IPS DF 6.9 (cell line): ENCODE measurements at regions not wholly inside any gene's neighbourhood (a gene's known extent, or its start where the extent isn't known, plus 50 kb on each side); places are given as distances from the start of the nearest gene placed in this dataset.

ENCODE experiments used
- DNase-seq: peaks from one replicate; pipeline ENCODE4 v3.0.0-alpha.2; 2013; ENCODE audit warnings: low read depth, low spot score
- H3K27ac ChIP-seq: one replicate; pipeline ENCODE4 v1.5.1; 2013; ENCODE audit warnings: low read length, control low read depth
- H3K27me3 ChIP-seq: 2 replicates; pipeline ENCODE4 v1.6.1; 2013; ENCODE audit warnings: mild to moderate bottlenecking, low read length; ENCODE audit not compliant: control insufficient read depth, insufficient read depth
- H3K36me3 ChIP-seq: 2 replicates; pipeline ENCODE4 v1.6.1; 2013; ENCODE audit warnings: low read length; ENCODE audit not compliant: control insufficient read depth, insufficient read depth
- H3K4me1 ChIP-seq: 2 replicates; pipeline ENCODE4 v1.6.1; 2013; ENCODE audit warnings: low read length; ENCODE audit not compliant: control insufficient read depth, insufficient read depth
- H3K4me3 ChIP-seq: 2 replicates; pipeline ENCODE4 v1.5.1; 2013; ENCODE audit warnings: mild to moderate bottlenecking, low read length
- H3K9me3 ChIP-seq: 2 replicates; pipeline ENCODE4 v1.6.1; 2013; ENCODE audit warnings: low read length, inconsistent platforms; ENCODE audit not compliant: control insufficient read depth, insufficient read depth
- WGBS: extraction: QIAGEN DNeasy Blood & Tissue Kit; methylation state at CpG from one replicate; pipeline ENCODE4 v1.1.7; 2013; ENCODE audit warnings: mixed read lengths, missing lambda C conversion rate; ENCODE audit not compliant: insufficient read length, insufficient coverage; 5-methylcytosine and 5-hydroxymethylcytosine counted together

DNA sequence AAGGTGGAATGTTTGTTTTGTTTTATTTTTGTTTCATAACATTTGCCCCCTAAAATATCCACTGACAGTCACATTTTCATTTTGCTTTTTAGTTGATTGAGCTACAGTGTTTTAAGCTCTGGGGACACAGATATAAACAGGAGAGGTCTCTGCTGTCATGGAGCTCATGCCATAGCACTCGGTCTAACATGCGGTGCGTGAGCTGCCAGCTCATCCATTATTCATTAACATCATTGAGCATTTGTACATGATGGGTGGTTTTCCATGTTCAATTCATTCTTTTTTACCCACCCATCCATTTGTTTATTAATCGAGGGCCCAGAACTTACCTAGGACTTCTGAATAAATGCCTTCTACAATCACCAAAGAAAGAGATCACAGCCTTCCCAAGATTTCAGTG, 150.1 kb upstream of the SFRP2 start:
- no peak overlapping the region for H3K27ac ChIP-seq
- no peaks in the 10 kb centered on the region; the same call in 1 of the 2 replicates for H3K4me1 ChIP-seq
- no peaks in the 10 kb centered on the region for H3K36me3 ChIP-seq
- no peak for DNase-seq
- no CpG with 5 or more reads among the region's 4 CpGs for WGBS
- no peaks in the 10 kb centered on the region for H3K9me3 ChIP-seq
- H3K27me3 ChIP-seq: no peaks in the 10 kb centered on the region
- H3K4me3 ChIP-seq: no peak overlapping the region

DNA sequence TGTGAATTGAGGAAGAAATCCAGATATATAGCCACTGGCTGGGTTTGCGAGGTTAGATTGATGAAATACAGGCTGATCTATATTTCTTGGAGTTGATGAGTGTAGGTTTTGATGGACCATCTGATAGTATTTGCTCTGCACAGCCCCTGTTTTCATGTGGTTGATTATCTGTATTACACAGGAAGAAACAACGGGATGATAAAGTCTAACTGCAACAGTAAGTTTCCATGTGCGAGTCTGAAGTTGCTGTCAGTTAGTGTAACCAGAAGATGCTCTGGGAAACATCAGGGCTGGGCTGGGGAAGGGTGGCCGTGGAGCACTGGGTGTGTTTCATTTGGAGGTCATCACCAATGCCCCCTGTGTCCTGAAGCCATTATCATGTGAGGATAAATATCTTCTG, 148.4 kb upstream of the SFRP2 start:
- Histone ChIP-seq H3K36me3 (no peaks in the 10 kb centered on the region), H3K4me3 (no peak overlapping the region), H3K4me1 (no peaks in the 10 kb centered on the region; the same call in 1 of the 2 replicates), H3K27me3 (no peaks in the 10 kb centered on the region), H3K9me3 (no peaks in the 10 kb centered on the region), H3K27ac (no peak overlapping the region)
- WGBS: no CpG with 5 or more reads among the region's 4 CpGs
- no peak for DNase-seq

DNA sequence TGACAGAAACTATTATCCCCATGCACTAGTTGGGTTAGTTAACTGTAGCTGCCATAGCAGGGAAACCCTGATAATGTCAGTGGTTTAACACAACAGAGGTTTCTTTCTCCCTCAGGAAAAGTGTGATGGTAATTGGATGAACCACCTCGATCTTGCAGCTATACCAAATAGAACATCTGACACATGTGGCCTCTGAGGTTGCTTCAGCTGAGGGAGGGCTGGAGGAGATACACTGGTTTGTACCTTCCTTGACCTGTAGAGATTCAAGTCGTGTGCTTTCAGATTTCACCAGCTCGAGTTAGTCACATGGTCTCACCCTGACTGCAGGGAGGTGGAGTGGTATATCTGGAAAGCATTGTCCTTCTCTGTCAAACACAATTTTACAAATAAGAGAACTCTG, 147.2 kb upstream of the SFRP2 start:
- Histone ChIP-seq H3K4me3 (no peak overlapping the region), H3K9me3 (no peaks in the 10 kb centered on the region), H3K27ac (no peak overlapping the region), H3K36me3 (no peaks in the 10 kb centered on the region), H3K27me3 (no peaks in the 10 kb centered on the region), H3K4me1 (no peaks in the 10 kb centered on the region; the same call in 1 of the 2 replicates)
- WGBS: no CpG with 5 or more reads among the region's 3 CpGs
- DNase-seq: no peak

DNA sequence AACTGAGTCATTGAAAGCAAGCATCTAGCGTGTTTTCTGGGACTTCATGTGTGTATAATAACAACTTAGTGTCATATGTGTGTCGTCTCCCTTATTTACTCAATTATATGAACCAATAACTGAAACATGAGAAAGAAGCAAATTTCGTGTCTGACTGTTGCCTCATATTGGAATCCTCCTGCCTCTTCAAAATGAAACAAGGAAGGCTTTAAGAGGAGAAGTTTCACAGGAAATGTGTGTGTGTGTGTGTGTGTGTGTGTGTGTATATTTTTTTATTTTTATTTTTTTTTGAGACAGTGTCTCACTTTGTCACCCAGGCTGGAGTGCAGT, 145.8 kb upstream of the SFRP2 start:
- Histone ChIP-seq H3K4me3 (no peak overlapping the region), H3K27me3 (no peaks in the 10 kb centered on the region), H3K9me3 (no peaks in the 10 kb centered on the region), H3K4me1 (no peaks in the 10 kb centered on the region; the same call in 1 of the 2 replicates), H3K36me3 (no peaks in the 10 kb centered on the region), H3K27ac (no peak overlapping the region)
- no peak for DNase-seq
- WGBS: no CpG with 5 or more reads among the region's 3 CpGs

DNA sequence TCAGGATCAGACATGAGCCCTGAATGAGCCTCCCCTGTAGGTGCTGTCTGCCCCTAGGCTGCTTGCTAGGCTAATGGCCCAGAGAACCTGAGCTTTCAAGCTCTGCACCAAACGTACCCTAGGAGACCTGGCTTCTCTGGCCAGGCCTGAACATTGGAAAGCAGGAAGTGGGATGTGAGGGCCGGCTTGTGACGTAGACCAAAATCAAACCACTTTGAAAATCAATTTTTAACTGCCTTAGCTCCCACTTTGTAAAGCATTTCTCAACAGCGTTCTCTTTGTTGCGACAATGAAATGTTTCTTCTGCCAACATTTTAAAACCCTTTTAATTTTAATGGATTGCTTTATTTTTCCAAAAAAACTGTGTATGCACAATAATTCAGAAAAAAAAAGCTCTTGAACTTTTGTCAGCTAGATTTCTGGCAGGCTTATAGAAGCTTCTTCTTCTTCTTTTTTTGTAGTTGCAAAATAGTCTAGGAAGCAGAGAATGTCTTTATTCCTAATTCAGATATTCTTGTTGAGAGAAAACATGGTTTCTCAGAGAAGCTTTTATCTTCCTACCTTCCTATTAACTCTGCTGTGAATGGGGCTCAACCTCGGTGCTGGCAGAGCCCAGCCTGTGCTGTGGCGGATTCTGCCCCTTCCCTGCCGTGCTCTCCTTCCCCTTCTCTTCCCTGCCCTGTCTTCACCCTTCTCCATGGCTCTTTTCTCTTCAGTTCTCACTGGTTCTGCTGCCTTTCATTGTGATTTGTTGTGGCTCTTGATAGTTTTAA, 145.2 kb upstream of the SFRP2 start:
- Histone ChIP-seq H3K27me3 (no peaks in the 10 kb centered on the region), H3K4me3 (no peak overlapping the region), H3K4me1 (no peaks in the 10 kb centered on the region; the same call in 1 of the 2 replicates), H3K27ac (no peak overlapping the region), H3K36me3 (no peaks in the 10 kb centered on the region), H3K9me3 (no peaks in the 10 kb centered on the region)
- WGBS: no CpG with 5 or more reads among the region's 8 CpGs
- DNase-seq: no peak

DNA sequence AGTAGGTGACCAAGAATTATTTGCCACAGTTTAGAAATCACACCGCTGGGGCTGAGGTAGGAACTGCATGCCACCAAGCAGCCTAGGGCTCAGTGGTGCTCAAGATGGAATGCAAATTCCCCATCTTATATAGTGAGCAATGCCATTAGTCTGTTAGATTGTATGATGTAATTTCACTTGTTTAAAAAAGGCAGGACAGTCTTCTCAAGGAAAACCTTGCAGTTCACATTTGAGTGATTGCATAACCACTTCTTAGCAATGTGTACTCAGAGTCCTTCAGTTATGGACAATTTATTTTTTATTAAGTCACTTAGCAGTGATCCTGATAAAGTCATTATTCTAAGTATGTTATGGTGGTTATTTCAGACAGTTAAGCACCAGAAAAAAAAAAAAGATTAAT, 142.9 kb upstream of the SFRP2 start:
- Histone ChIP-seq H3K27ac (no peak overlapping the region), H3K36me3 (no peaks in the 10 kb centered on the region), H3K9me3 (no peaks in the 10 kb centered on the region), H3K4me1 (no peaks in the 10 kb centered on the region; the same call in 1 of the 2 replicates), H3K4me3 (no peak overlapping the region), H3K27me3 (no peaks in the 10 kb centered on the region)
- no CpG with 5 or more reads among the region's 1 CpG for WGBS
- no peak for DNase-seq

DNA sequence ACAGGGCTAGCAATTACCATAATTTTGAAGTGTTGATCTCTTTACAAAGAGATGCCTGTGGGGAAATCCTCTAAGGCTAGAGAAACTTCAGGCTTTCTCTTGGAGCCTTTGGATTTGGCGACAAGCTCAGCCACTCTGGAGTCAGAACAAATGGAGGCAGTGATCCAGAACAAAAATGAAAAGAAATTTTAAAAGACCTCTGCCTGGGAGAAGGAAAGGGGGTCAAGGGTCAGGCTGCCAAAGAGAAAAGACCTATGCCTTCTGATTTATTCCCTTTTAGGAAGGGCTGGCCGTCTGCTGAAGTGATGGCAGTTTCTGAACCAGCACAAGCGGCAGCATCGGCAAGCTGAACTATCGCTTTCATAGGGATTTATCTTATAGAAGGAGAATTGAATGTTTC, 140.8 kb upstream of the SFRP2 start:
- no CpG with 5 or more reads among the region's 5 CpGs for WGBS
- no peaks in the 10 kb centered on the region for H3K9me3 ChIP-seq
- no peak for DNase-seq
- no peaks in the 10 kb centered on the region for H3K27me3 ChIP-seq
- H3K36me3 ChIP-seq: no peaks in the 10 kb centered on the region
- H3K27ac ChIP-seq: no peak overlapping the region
- H3K4me3 ChIP-seq: no peak overlapping the region
- no peaks in the 10 kb centered on the region for H3K4me1 ChIP-seq

DNA sequence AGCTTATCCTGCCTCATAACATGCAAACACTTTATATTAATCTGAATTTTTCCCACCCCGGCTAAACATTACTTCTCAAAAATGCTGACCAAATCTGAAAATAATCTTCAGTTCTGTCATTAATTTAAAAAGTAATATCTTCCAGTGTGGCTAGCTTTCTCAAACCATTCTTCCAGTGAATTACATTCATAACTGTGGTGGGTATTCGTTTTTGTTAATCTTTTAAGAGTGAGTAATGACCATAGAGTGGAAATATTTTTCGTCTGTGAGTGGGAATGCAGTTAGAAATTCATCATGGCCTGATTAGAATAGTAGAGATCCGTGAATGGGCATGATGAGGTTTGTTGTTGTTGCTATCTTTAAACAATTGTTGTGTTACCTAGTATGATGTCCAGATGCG, 138.6 kb upstream of the SFRP2 start:
- Histone ChIP-seq H3K4me1 (no peaks in the 10 kb centered on the region), H3K27me3 (no peaks in the 10 kb centered on the region), H3K4me3 (no peak overlapping the region), H3K36me3 (no peaks in the 10 kb centered on the region), H3K27ac (no peak overlapping the region), H3K9me3 (no peaks in the 10 kb centered on the region)
- DNase-seq: no peak
- no CpG with 5 or more reads among the region's 5 CpGs for WGBS

DNA sequence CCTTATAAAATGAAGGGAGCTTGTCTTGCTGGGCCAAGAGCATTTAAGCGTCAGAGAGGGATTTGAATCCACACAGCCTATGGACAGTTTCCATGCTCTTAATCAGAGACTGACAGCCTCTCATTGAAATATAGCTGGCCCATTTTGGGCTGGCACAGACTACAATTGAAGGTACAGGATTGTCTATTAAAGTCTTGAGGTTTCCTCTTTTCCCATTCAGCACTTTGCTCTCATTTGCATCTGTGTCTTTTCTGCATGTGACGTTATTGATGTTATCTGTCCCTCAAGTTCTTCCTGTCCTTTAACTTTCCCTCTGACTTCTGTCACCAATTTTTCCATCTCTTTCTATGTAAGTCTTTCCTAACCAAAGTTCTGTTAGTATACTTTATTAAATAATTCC, 133.3 kb upstream of the SFRP2 start:
- no peaks in the 10 kb centered on the region for H3K4me1 ChIP-seq
- WGBS: no CpG with 5 or more reads among the region's 2 CpGs
- no peak for DNase-seq
- H3K27ac ChIP-seq: no peak overlapping the region
- no peaks in the 10 kb centered on the region for H3K27me3 ChIP-seq
- H3K4me3 ChIP-seq: no peak overlapping the region
- no peaks in the 10 kb centered on the region for H3K9me3 ChIP-seq
- H3K36me3 ChIP-seq: no peaks in the 10 kb centered on the region

DNA sequence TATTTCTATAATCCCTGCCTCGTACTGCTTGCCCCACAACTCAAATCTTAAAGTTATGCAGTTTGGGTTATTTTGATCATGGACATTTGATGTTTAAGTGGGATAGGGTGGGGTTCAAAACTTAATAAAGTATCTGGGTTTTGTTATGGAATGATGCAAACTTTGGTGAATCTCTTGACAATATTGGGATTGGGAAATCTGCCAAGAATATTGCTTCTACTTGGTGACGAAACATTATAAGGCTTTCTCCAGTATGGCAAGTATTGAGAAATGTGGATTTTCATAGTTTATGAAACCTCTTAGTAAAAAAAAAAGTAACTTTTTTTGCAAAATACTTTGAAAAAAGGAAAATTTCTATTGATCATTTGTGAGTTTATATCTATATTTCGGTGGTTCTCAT, 130.8 kb upstream of the SFRP2 start:
- no peak overlapping the region for H3K27ac ChIP-seq
- no peaks in the 10 kb centered on the region for H3K36me3 ChIP-seq
- WGBS: no CpG with 5 or more reads among the region's 3 CpGs
- no peaks in the 10 kb centered on the region for H3K9me3 ChIP-seq
- H3K4me3 ChIP-seq: no peak overlapping the region
- H3K27me3 ChIP-seq: no peaks in the 10 kb centered on the region
- DNase-seq: no peak
- no peaks in the 10 kb centered on the region for H3K4me1 ChIP-seq

DNA sequence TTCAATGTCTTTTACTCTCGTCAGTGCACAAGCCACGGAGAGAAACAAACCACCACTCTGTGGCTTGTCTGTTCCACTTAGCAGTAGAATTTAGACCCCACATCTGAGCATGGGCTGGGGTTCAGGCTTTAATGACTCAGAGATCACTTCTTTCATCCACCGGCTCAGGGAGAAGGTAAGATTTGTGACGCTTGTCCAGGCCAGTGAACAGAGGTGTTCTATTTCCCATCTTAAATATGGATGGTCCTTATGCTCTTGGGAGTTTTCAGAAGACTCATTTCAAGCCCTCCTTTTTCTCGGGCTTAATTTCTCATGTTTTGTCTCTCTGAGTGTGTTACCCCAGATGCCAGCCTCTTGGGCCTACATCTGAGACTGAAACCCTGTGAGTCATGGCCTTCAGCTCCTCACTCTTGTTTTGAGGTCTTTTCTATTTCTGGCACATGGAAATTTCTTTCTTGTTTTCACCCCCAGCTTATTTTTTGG, 127.4 kb upstream of the SFRP2 start:
- no peak overlapping the region for H3K27ac ChIP-seq
- no peak for DNase-seq
- H3K27me3 ChIP-seq: no peaks in the 10 kb centered on the region
- H3K4me1 ChIP-seq: no peaks in the 10 kb centered on the region
- H3K36me3 ChIP-seq: no peaks in the 10 kb centered on the region
- no CpG with 5 or more reads among the region's 5 CpGs for WGBS
- H3K9me3 ChIP-seq: no peaks in the 10 kb centered on the region
- no peak overlapping the region for H3K4me3 ChIP-seq
